Thoracic aorta (tissue), 2 donors: ENCODE measurements at regions not wholly inside any gene's neighbourhood (a gene's known extent, or its start where the extent isn't known, plus 50 kb on each side); places are given as distances from the start of the nearest gene placed in this dataset.
"Not testable (repeated sequence)": the region's sequence is repeated elsewhere in the genome, so short reads cannot be mapped to it uniquely, and the experiment has no call there.

Experiments
- ATAC-seq: fragments of 150-250 bp; one replicate; pipeline ENCODE4 v1.8.0; 2017; ENCODE audit warnings: low read depth; ENCODE audit not compliant: insufficient number of reproducible peaks, low FRiP score
- DNase-seq: peaks from one replicate; pipeline ENCODE4 v3.0.0-alpha.2; 2020; ENCODE audit warnings: low spot score
- H3K27ac ChIP-seq, 2 donors: fragments of 200-600 bp; sonication (generic); 1 replicate in 1 of 2; 2 replicates in 1 of 2; pipeline ENCODE4 v1.5.1; 2016; ENCODE audit warnings: mild to moderate bottlenecking in 2 of 2, moderate library complexity in 2 of 2
- H3K27me3 ChIP-seq: fragments of 200-600 bp; sonication (generic); replicated peaks from 2 replicates; pipeline ENCODE4 v1.6.0; 2016; ENCODE audit warnings: mild to moderate bottlenecking; ENCODE audit not compliant: insufficient read depth
- H3K36me3 ChIP-seq: fragments of 200-600 bp; sonication (generic); one replicate; pipeline ENCODE4 v1.5.1; 2016
- H3K4me1 ChIP-seq, 2 donors: fragments of 200-600 bp; sonication (generic); 1 replicate in 1 of 2; 2 replicates in 1 of 2; pipeline versions ENCODE4 v1.5.1 to v1.6.0; 2016; ENCODE audit warnings: low read depth in 2 of 2, mild to moderate bottlenecking in 1 of 2; ENCODE audit not compliant: control insufficient read depth in 1 of 2
- H3K4me3 ChIP-seq: fragments of 200-600 bp; sonication (generic); 2 replicates; pipeline ENCODE4 v1.5.1; 2016; ENCODE audit warnings: mild to moderate bottlenecking
- H3K9me3 ChIP-seq: fragments of 200-600 bp; sonication (generic); 2 replicates; pipeline ENCODE4 v1.5.1; 2016
- CTCF ChIP-seq: fragments of 200-600 bp; sonication (generic); IDR thresholded peaks from one replicate; pipeline ENCODE4 v1.5.1; 2019; ENCODE audit warnings: antibody characterized with exemption

GRCh38 chr18:45343365-45343764, 271.9 kb upstream of the SLC14A2 start:
- Histone ChIP-seq H3K27me3 (no peaks in the 10 kb centered on the region), H3K4me3 (no peak overlapping the region), H3K4me1 (no peaks in the 10 kb centered on the region), H3K27ac (no peak overlapping the region), H3K36me3 (no peaks in the 10 kb centered on the region), H3K9me3 (no peaks in the 10 kb centered on the region)
- TF ChIP-seq CTCF: no peak
- ATAC-seq (no peak), DNase-seq (no peak)

GRCh38 chr18:45344680-45345079, 270.6 kb upstream of the SLC14A2 start:
- DNase-seq, H3K9me3 ChIP-seq, H3K27me3 ChIP-seq, H3K4me1 ChIP-seq, H3K36me3 ChIP-seq, H3K4me3 ChIP-seq, ATAC-seq, H3K27ac ChIP-seq: not testable (repeated sequence)

- H3K4me1 ChIP-seq: no peaks in the 10 kb centered on the region
- H3K4me3 ChIP-seq: no peak overlapping the region
- DNase-seq (no peak), ATAC-seq (no peak)
- no peaks in the 10 kb centered on the region for H3K36me3 ChIP-seq
- no peaks in the 10 kb centered on the region for H3K27me3 ChIP-seq
- no peak overlapping the region for H3K27ac ChIP-seq
- H3K9me3 ChIP-seq: no peaks in the 10 kb centered on the region
- TF ChIP-seq CTCF: no peak
Measured at GRCh38 chr18:45349019-45349418, 266.3 kb upstream of the SLC14A2 start.

DNA sequence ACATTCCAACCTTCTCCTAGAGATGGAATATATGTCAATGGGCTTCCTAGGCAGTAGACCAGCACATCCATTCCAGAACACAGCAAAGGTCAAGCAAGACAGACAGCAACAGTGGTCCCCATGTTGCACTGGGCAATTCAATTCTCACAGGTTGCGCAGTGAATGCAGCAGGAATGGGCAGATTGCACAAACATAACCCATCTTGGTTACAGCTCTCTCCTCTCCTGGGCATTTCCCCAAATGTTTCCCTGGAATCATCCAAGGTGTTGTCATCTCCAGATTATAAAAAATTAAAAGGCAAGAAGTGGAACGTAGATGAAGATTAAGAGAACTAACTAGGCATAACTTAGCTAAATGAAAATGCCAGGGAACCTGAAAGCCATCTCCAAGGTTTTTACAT, 265.8 kb upstream of the SLC14A2 start:
- ATAC-seq: no peak
- Histone ChIP-seq H3K4me3 (no peak overlapping the region), H3K27me3 (no peaks in the 10 kb centered on the region), H3K9me3 (no peaks in the 10 kb centered on the region), H3K36me3 (no peaks in the 10 kb centered on the region), H3K27ac (no peak overlapping the region), H3K4me1 (no peaks in the 10 kb centered on the region)
- no peak for DNase-seq
- TF ChIP-seq CTCF: no peak

DNA sequence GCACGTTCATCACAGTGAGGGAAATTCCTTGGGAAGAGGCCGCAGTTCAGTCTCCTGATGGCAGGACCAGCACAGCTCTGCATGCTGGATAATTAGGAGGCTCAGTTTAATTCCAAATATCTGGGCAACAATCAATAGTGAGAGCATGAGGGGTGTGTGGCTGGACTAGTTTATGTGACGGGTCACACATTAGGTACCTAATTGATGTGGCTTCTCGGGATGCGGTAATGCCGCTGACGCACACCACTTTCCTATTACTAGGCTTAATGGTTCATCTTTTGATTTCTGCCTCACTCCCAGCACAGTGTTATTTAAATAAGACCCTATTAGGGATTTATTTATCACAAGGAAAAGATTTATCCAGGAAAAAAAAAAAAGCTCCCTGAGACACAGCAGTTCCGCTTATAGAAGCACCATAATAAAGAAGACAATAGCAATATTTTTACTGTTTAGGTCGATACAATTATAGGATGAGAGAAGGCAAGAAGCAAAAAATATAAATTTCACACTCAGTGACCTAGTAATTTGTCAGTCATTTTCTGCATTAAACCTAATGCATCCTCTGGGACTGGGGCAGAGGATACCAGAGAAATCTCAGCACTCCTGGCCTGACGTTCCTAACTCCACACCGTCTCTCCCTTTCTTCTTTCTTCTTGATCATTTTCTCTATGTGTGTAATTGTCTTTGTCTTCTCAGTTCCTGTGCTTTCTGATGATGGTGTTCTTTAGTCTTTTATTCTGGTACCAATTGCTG, 264.7 kb upstream of the SLC14A2 start:
- ATAC-seq (no peak), DNase-seq (no peak)
- Histone ChIP-seq H3K27ac (no peak overlapping the region), H3K4me1 (no peaks in the 10 kb centered on the region), H3K9me3 (no peaks in the 10 kb centered on the region), H3K27me3 (no peaks in the 10 kb centered on the region), H3K36me3 (no peaks in the 10 kb centered on the region), H3K4me3 (no peak overlapping the region)
- no peak for TF ChIP-seq CTCF

- no peaks in the 10 kb centered on the region for H3K27me3 ChIP-seq
- no peak overlapping the region for H3K27ac ChIP-seq
- no peak for TF ChIP-seq CTCF
- no peaks in the 10 kb centered on the region for H3K9me3 ChIP-seq
- no peaks in the 10 kb centered on the region for H3K36me3 ChIP-seq
- no peak overlapping the region for H3K4me3 ChIP-seq
- no peaks in the 10 kb centered on the region for H3K4me1 ChIP-seq
- no peak for ATAC-seq
- DNase-seq: no peak
Measured at GRCh38 chr18:45352874-45353273, 262.4 kb upstream of the SLC14A2 start.
